ENCODE measurements at regions not wholly inside any gene's neighbourhood (a gene's known extent, or its start where the extent isn't known, plus 50 kb on each side); places are given as distances from the start of the nearest gene placed in this dataset.

DNA sequence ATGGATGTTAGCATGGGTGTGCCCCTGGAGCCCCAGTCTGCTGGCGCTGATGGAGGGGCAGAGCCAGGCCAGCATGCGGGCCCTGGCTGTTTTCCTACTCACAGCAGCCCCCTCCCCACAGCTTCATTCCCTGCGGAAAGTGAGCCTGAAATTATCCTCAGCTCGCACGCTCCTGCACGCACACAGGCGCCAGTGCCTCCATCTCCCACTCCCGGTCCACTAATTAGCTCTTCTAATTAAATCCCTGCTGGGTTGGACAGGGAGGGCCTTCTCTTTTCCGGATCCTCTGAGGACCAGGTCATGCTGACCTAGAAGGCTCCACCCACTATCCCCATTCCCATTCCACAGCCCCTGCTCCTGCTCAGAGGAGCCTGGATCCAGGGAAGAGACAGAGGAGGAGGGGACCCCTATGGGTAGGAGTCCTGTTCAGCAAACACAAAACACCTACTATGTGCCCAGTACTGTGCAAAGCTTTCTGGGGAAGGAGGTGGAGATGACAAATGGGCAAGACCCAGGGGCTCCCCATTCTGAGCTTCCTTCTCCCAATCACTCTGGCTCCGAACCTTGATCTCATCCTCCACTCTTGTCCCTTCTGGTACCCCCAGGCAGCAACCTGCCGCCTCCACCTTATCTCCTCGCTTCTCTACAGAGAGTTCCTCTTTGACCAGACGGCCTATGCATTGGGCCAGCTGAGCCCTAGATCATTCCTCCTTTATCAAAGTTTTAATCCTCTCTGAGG is 70.2 kb upstream of the CCDC167 start:
- TF ChIP-seq CTCF (IDR thresholded peaks at IDR 0.05; ENCODE audit: poor library complexity, severe bottlenecking) = no peak
- TF ChIP-seq TAF1 (IDR thresholded peaks at IDR 0.05; ENCODE audit: low read depth) = no peak
- no peak for TF ChIP-seq EZH2 (IDR thresholded peaks at IDR 0.05; ENCODE audit: borderline replicate concordance, insufficient read depth, low read length, poor library complexity, severe bottlenecking)
- peak; percentile 14 for TF ChIP-seq POLR2AphosphoS5 (IDR thresholded peaks at IDR 0.05)
- TF ChIP-seq EP300 (conservative IDR thresholded peaks at IDR 0.05; ENCODE audit: poor library complexity, severe bottlenecking) = no peak
- TF ChIP-seq RAD21 (conservative IDR thresholded peaks at IDR 0.05) = no peak
